ENCODE measurements at regions not wholly inside any gene's neighbourhood (a gene's known extent, or its start where the extent isn't known, plus 50 kb on each side); places are given as distances from the start of the nearest gene placed in this dataset.

DNA sequence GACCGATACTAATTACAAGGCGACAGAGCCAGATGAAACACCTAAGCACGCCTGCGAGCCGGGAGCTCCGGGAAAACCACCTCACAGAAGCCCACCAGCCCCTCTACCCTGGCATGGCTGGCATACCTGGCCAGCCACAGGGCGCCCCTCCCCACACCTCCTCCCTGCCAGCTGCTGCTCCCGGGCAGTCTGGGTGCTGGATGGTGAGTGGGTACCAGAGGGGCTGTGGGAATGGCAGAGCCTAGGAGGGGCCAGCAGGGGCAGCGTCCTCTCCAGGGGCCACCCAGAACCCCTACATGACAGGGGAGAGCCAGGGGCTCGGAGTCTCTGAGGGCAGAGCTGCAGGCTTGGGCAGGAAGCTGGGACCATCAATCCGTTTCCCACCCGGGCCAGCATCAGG, 58.7 kb upstream of the GPC1 start:
- no peak for DNase-seq (ENCODE audit: low read depth in 2 of 2)
- peaks cover 17% of the 10 kb centered on the region for H3K4me1 ChIP-seq (ENCODE audit: control insufficient read depth, extremely low read depth, insufficient read depth, low read length)
- H3K79me2 ChIP-seq (ENCODE audit: control insufficient read depth, insufficient read depth, low read length), result no peaks in the 10 kb centered on the region

DNA sequence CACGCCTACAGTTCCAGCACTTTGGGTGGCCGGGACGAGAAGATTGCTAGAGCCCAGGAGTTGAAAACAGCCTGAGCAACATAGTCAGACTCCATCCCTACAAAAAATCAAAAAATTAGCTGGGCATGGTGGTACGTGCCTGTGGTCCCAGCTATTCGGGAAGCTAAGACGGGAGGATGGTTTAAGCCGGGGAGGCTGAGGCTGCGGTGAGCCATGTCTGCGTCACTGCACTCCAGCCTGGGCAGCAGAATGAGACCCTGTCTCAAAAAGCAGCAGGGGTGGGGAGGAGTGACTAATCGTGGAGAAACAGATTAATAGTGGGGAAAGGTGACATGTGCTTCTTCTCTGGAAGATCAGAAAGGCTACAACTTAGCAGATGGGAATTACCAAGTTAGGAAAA, 58.1 kb upstream of the GPC1 start:
- peak in 1 of 2 donors; percentile 88 for DNase-seq (ENCODE audit: low read depth in 2 of 2)
- H3K4me1 ChIP-seq (ENCODE audit: control insufficient read depth, extremely low read depth, insufficient read depth, low read length), result peaks cover 17% of the 10 kb centered on the region
- H4K20me1 ChIP-seq (ENCODE audit: control insufficient read depth, extremely low read depth, insufficient read depth, low read length), result no peaks in the 10 kb centered on the region
- H3K79me2 ChIP-seq (ENCODE audit: control insufficient read depth, insufficient read depth, low read length), result no peaks in the 10 kb centered on the region
- H3K9ac ChIP-seq (ENCODE audit: insufficient read depth, low read length), result no peak overlapping the region
- no peaks in the 10 kb centered on the region for H3K9me3 ChIP-seq (ENCODE audit: control insufficient read depth, insufficient read depth, low read depth, low read length)
- no peak overlapping the region for H3K4me2 ChIP-seq (ENCODE audit: extremely low read depth, insufficient read depth, low read length)
- H3K4me3 ChIP-seq (replicated peaks in 1 of 4; ENCODE audit: control extremely low read depth in 1 of 4, insufficient read depth in 1 of 4, low read depth in 3 of 4, low read length in 4 of 4), result no peak overlapping the region
- TF ChIP-seq, protein P1, sequence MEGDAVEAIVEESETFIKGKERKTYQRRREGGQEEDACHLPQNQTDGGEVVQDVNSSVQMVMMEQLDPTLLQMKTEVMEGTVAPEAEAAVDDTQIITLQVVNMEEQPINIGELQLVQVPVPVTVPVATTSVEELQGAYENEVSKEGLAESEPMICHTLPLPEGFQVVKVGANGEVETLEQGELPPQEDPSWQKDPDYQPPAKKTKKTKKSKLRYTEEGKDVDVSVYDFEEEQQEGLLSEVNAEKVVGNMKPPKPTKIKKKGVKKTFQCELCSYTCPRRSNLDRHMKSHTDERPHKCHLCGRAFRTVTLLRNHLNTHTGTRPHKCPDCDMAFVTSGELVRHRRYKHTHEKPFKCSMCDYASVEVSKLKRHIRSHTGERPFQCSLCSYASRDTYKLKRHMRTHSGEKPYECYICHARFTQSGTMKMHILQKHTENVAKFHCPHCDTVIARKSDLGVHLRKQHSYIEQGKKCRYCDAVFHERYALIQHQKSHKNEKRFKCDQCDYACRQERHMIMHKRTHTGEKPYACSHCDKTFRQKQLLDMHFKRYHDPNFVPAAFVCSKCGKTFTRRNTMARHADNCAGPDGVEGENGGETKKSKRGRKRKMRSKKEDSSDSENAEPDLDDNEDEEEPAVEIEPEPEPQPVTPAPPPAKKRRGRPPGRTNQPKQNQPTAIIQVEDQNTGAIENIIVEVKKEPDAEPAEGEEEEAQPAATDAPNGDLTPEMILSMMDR (conservative IDR thresholded peaks at IDR 0.05 in 1 of 2, IDR thresholded peaks at IDR 0.05 in 1 of 2; ENCODE audit: low read depth in 1 of 2, low read length in 2 of 2), result no peak
- no peak for TF ChIP-seq EZH2 (IDR thresholded peaks at IDR 0.05; ENCODE audit: low read length, missing control alignments)
- H3K27me3 ChIP-seq (ENCODE audit: control insufficient read depth, insufficient read depth, low read length), result no peaks in the 10 kb centered on the region
- H3K36me3 ChIP-seq (ENCODE audit: control insufficient read depth, insufficient read depth, low read length), result no peaks in the 10 kb centered on the region
- H2AFZ ChIP-seq (ENCODE audit: low read length), result no peak overlapping the region
- H3K27ac ChIP-seq (ENCODE audit: insufficient read depth, low read length), result no peak overlapping the region

More for the DNA sequence above, 58.7 kb upstream of the GPC1 start:
- H3K4me3 ChIP-seq (replicated peaks in 1 of 4; ENCODE audit: control extremely low read depth in 1 of 4, insufficient read depth in 1 of 4, low read depth in 3 of 4, low read length in 4 of 4), result no peak overlapping the region
- no peak overlapping the region for H3K4me2 ChIP-seq (ENCODE audit: extremely low read depth, insufficient read depth, low read length)
- no peaks in the 10 kb centered on the region for H4K20me1 ChIP-seq (ENCODE audit: control insufficient read depth, extremely low read depth, insufficient read depth, low read length)
- H3K36me3 ChIP-seq (ENCODE audit: control insufficient read depth, insufficient read depth, low read length), result no peaks in the 10 kb centered on the region
- no peak overlapping the region for H2AFZ ChIP-seq (ENCODE audit: low read length)
- no peaks in the 10 kb centered on the region for H3K27me3 ChIP-seq (ENCODE audit: control insufficient read depth, insufficient read depth, low read length)
- H3K9ac ChIP-seq (ENCODE audit: insufficient read depth, low read length), result no peak overlapping the region
- no peak overlapping the region for H3K27ac ChIP-seq (ENCODE audit: insufficient read depth, low read length)
- TF ChIP-seq, protein P1 (conservative IDR thresholded peaks at IDR 0.05 in 1 of 2, IDR thresholded peaks at IDR 0.05 in 1 of 2; ENCODE audit: low read depth in 1 of 2, low read length in 2 of 2), result no peak
- no peak for TF ChIP-seq EZH2 (IDR thresholded peaks at IDR 0.05; ENCODE audit: low read length, missing control alignments)
- H3K9me3 ChIP-seq (ENCODE audit: control insufficient read depth, insufficient read depth, low read depth, low read length), result no peaks in the 10 kb centered on the region

DNA sequence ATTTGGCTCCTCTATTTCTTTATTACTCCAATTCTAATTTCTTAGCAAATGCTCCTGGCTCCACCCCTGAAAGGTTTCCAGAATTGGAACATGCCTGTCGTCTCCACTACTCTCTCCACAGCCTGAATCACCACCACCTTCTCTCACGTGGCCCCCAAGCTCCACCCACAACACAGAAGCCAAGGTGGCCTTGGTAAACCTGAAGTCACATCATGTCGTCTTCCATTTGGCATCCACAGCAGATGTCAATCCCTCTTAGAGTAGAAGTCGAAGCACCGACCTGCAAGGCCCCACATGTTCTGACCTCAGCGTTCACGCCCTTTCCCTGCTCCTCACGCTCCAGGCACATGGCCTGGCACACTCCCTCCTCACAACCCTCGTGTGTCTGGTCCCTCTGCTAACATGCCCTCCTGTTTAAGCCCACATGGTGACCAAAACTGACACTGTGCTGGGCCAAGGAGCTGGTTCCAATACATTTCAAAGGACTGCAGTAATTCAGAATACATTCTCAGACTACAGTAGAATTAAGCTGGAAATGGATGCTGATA, 56.3 kb upstream of the GPC1 start:
- H3K9ac ChIP-seq (ENCODE audit: insufficient read depth, low read length), result no peak overlapping the region
- no peak overlapping the region for H3K4me2 ChIP-seq (ENCODE audit: extremely low read depth, insufficient read depth, low read length)
- H3K79me2 ChIP-seq (ENCODE audit: control insufficient read depth, insufficient read depth, low read length), result no peaks in the 10 kb centered on the region
- no peak overlapping the region for H2AFZ ChIP-seq (ENCODE audit: low read length)
- TF ChIP-seq EZH2 (IDR thresholded peaks at IDR 0.05; ENCODE audit: low read length, missing control alignments), result no peak
- TF ChIP-seq, protein P1 (conservative IDR thresholded peaks at IDR 0.05 in 1 of 2, IDR thresholded peaks at IDR 0.05 in 1 of 2; ENCODE audit: low read depth in 1 of 2, low read length in 2 of 2), result no peak
- H4K20me1 ChIP-seq (ENCODE audit: control insufficient read depth, extremely low read depth, insufficient read depth, low read length), result no peaks in the 10 kb centered on the region
- H3K36me3 ChIP-seq (ENCODE audit: control insufficient read depth, insufficient read depth, low read length), result no peaks in the 10 kb centered on the region
- no peak overlapping the region for H3K27ac ChIP-seq (ENCODE audit: insufficient read depth, low read length)
- H3K27me3 ChIP-seq (ENCODE audit: control insufficient read depth, insufficient read depth, low read length), result no peaks in the 10 kb centered on the region
- H3K9me3 ChIP-seq (ENCODE audit: control insufficient read depth, insufficient read depth, low read depth, low read length), result no peaks in the 10 kb centered on the region
- DNase-seq (ENCODE audit: low read depth in 2 of 2), result no peak
- H3K4me3 ChIP-seq (replicated peaks in 1 of 4; ENCODE audit: control extremely low read depth in 1 of 4, insufficient read depth in 1 of 4, low read depth in 3 of 4, low read length in 4 of 4), result no peak overlapping the region
- peaks cover 7% of the 10 kb centered on the region for H3K4me1 ChIP-seq (ENCODE audit: control insufficient read depth, extremely low read depth, insufficient read depth, low read length)
